GM12892 (cell line): ENCODE measurements at regions not wholly inside any gene's neighbourhood (a gene's known extent, or its start where the extent isn't known, plus 50 kb on each side); places are given as distances from the start of the nearest gene placed in this dataset.

Experiments used
- POLR2A ChIP-seq: IDR thresholded peaks from 2 replicates; pipeline ENCODE4 v1.6.1; 2011; ENCODE audit warnings: low read depth, low read length, control low read depth
- POLR2AphosphoS5 ChIP-seq: IDR thresholded peaks from 2 replicates; pipeline ENCODE4 v1.6.1; 2011; ENCODE audit warnings: low read depth, low read length, control low read depth

- no peak for TF ChIP-seq POLR2A
- TF ChIP-seq POLR2AphosphoS5 = no peak
Measured at GRCh38 chr6:9554806-9555205, 860.1 kb downstream of the TFAP2A start.
